Left ventricle myocardium inferior (tissue), 1 donor: ENCODE measurements at regions not wholly inside any gene's neighbourhood (a gene's known extent, or its start where the extent isn't known, plus 50 kb on each side); places are given as distances from the start of the nearest gene placed in this dataset.

Experiments
- DNase-seq: peaks from one replicate; pipeline ENCODE4 v3.0.0-alpha.2; 2020
- H3K27ac ChIP-seq: fragments of 200-600 bp; replicated peaks from 2 replicates; pipeline ENCODE4 v1.8.0; 2021
- H3K27me3 ChIP-seq: fragments of 200-600 bp; 2 replicates; pipeline ENCODE4 v1.8.0; 2021; ENCODE audit warnings: low read depth
- H3K36me3 ChIP-seq: fragments of 200-600 bp; 2 replicates; pipeline ENCODE4 v1.8.0; 2021
- H3K4me1 ChIP-seq: fragments of 200-600 bp; 2 replicates; pipeline ENCODE4 v1.8.0; 2021
- H3K4me3 ChIP-seq: fragments of 200-600 bp; 2 replicates; pipeline ENCODE4 v1.8.0; 2021; ENCODE audit warnings: mild to moderate bottlenecking, moderate library complexity
- H3K9me3 ChIP-seq: fragments of 200-600 bp; replicated peaks from 2 replicates; pipeline ENCODE4 v1.8.0; 2021
- intact Hi-C: fragments of 100-400 bp; cut with micrococcal nuclease; formaldehyde crosslinking; loops from one replicate; pipeline ENCODE4 v1.11.0; 2022
- TF ChIP-seq, protein P1 (sequence below): fragments of 200-600 bp; IDR thresholded peaks from 2 replicates; pipeline ENCODE4 v1.8.0; 2021; ENCODE audit warnings: antibody characterized with exemption, mild to moderate bottlenecking, borderline replicate concordance
- donor health status: DM: no; HTN: yes; CAD: no; lungs with severe emphysema.

DNA sequence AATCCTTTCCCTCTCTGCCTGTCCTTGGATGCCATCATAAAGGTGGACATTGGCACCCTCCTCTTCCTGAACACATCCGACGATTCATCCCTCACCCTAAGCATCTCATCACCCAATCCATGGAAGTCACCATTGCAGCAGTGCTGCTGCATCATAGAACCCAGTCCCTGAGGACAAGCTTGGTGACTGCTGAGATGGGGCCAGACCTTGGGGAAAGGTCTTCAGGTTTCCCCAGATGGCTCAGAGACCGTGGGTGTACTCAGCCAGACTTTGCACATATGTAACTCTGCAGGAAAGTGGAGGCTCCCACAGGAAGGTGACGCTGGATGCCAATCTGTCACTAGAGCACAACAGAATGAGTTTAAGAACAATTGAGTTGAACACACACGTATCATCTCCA lies 202.2 kb downstream of the SOX11 start:
- TF ChIP-seq, protein P1, sequence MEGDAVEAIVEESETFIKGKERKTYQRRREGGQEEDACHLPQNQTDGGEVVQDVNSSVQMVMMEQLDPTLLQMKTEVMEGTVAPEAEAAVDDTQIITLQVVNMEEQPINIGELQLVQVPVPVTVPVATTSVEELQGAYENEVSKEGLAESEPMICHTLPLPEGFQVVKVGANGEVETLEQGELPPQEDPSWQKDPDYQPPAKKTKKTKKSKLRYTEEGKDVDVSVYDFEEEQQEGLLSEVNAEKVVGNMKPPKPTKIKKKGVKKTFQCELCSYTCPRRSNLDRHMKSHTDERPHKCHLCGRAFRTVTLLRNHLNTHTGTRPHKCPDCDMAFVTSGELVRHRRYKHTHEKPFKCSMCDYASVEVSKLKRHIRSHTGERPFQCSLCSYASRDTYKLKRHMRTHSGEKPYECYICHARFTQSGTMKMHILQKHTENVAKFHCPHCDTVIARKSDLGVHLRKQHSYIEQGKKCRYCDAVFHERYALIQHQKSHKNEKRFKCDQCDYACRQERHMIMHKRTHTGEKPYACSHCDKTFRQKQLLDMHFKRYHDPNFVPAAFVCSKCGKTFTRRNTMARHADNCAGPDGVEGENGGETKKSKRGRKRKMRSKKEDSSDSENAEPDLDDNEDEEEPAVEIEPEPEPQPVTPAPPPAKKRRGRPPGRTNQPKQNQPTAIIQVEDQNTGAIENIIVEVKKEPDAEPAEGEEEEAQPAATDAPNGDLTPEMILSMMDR = no peak
- no peak overlapping the region for H3K27ac ChIP-seq
- H3K4me3 ChIP-seq = no peak overlapping the region
- no peaks in the 10 kb centered on the region for H3K9me3 ChIP-seq
- no peak for DNase-seq
- intact Hi-C loops = no loop called here
- no peaks in the 10 kb centered on the region for H3K36me3 ChIP-seq
- H3K27me3 ChIP-seq = no peaks in the 10 kb centered on the region
- no peaks in the 10 kb centered on the region for H3K4me1 ChIP-seq

DNA sequence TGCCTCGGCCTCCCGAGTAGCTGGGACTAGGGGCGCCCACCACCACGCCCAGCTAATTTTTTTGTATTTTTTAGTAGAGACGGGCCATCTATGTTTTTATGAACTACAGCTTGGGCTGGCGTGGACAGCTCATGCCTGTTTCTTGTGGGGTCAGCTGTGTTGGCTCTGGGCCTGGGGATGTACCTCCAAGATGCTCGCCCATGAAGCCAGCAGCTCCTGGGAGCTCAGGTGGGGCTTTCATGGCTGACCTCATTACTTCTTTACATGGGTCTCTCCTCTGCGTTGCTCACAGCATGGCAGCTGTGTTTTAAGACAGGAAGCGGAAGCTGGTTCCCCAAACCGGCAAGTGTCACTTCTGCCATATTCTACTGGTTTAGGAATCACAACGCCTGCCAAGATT lies 203.1 kb downstream of the SOX11 start:
- DNase-seq = no peak
- intact Hi-C loops = no loop called here
- Histone ChIP-seq H3K36me3 (no peaks in the 10 kb centered on the region), H3K4me3 (no peak overlapping the region), H3K27me3 (no peaks in the 10 kb centered on the region), H3K4me1 (no peaks in the 10 kb centered on the region), H3K9me3 (no peaks in the 10 kb centered on the region), H3K27ac (no peak overlapping the region)
- TF ChIP-seq, protein P1 = no peak

DNA sequence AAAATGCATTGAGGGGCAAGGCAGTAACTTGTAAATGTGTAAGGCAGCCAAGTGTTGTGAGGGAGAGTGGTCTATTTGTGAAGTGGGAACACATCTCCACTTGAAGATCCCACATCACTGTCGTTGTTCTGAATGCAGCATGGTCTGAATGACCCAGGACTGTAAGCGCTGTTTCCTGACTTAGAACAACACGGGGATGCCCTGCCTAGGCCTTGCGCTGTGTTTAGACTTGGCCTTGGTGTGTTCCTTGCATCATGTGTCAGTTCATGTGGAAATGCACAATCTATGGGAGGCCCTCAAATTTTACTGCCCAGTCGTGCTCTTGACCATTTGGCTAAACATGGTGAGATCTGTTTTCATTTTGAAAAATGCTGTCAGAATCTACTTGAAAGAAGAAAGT lies 205.1 kb downstream of the SOX11 start:
- DNase-seq = no peak
- intact Hi-C loops = no loop called here
- H3K27ac ChIP-seq = no peak overlapping the region
- no peak overlapping the region for H3K4me3 ChIP-seq
- TF ChIP-seq, protein P1 = no peak
- no peaks in the 10 kb centered on the region for H3K9me3 ChIP-seq
- no peaks in the 10 kb centered on the region for H3K27me3 ChIP-seq
- no peaks in the 10 kb centered on the region for H3K36me3 ChIP-seq
- no peaks in the 10 kb centered on the region for H3K4me1 ChIP-seq

DNA sequence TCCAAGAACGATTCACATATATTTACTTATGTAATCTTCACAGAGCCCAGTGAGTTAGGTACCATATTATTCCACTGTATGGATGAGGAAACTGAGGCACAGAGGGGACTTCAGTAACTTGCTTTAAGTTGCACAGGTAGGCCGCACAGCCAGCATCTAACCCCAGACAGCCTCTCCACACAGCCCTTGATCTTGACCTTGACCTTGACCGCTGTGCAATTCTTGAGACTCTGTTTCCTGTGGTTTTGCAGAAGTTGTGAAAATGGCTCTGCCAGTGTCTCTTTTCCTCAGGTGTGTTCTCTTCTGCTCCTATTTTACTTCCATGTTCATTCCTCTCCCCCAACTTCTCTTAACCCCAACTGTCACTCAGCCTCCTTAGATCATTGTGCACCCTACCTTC lies 206.5 kb downstream of the SOX11 start:
- Histone ChIP-seq H3K27me3 (no peaks in the 10 kb centered on the region), H3K4me1 (no peaks in the 10 kb centered on the region), H3K36me3 (no peaks in the 10 kb centered on the region), H3K9me3 (no peaks in the 10 kb centered on the region), H3K4me3 (no peak overlapping the region), H3K27ac (no peak overlapping the region)
- TF ChIP-seq, protein P1 = no peak
- intact Hi-C loops = no loop called here
- no peak for DNase-seq

DNA sequence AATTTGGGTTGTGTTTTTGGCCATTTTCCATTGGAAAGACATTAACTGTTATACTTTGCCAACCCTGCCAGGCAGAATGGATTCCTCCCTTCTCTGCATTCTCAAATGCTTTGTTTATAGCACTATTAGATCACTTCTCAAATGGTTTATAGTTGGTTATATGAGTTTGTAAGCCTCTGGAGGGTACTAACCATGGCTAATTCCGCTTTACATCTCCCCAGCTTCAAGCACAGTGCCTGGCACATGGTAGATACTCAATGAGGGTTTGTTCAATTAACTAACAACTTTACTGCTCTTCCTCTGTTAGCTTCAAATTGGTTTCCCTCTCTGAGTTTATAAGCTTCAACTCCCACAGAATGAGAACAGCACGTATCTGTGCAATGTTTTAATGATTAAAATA lies 213.5 kb downstream of the SOX11 start:
- intact Hi-C loops = no loop called here
- Histone ChIP-seq H3K4me3 (no peak overlapping the region), H3K36me3 (no peaks in the 10 kb centered on the region), H3K4me1 (no peaks in the 10 kb centered on the region), H3K9me3 (no peaks in the 10 kb centered on the region), H3K27me3 (no peaks in the 10 kb centered on the region), H3K27ac (no peak overlapping the region)
- TF ChIP-seq, protein P1 = no peak
- no peak for DNase-seq

DNA sequence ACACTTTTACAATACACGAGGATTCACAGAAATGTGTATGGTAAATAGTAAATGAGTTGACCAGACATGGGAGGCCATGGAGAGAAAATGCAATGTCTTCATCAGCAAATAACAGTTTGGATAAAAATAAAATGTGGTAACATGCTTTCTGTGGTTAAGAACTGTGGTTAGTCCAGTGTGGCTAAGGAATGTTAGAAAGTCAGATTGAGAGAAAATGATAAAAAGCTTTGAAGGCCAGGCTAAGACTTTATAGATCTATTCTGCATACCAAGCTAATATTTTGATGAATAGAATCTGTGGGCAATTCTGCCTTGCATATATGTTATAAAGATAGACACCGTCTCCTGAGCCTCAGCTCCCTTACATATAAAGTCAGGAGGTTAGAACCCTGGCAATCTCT lies 215.9 kb downstream of the SOX11 start:
- Histone ChIP-seq H3K36me3 (no peaks in the 10 kb centered on the region), H3K27ac (no peak overlapping the region), H3K27me3 (no peaks in the 10 kb centered on the region), H3K4me3 (no peak overlapping the region), H3K9me3 (no peaks in the 10 kb centered on the region), H3K4me1 (no peaks in the 10 kb centered on the region)
- TF ChIP-seq, protein P1 = no peak
- DNase-seq = no peak
- intact Hi-C loops = no loop called here
